ENCODE measurements at regions not wholly inside any gene's neighbourhood (a gene's known extent, or its start where the extent isn't known, plus 50 kb on each side); places are given as distances from the start of the nearest gene placed in this dataset.

DNA sequence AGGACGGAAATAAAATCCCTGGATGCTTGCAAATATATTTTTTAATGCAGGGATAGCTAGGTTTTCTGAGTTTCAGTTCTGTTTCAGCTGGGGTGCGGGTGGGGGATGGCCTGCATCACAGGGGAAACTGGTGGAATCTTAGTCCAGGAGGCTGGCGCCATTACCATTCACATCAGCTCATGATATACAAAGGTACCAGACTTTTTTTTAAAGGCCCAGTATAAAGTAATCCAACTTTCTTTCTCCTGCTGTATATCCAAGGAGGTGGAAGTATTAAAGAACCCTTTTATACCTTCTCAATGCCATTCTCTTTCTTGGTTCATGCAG, 343.8 kb downstream of the KCNRG start:
- H4K20me1 ChIP-seq (ENCODE audit: insufficient read depth, poor library complexity, severe bottlenecking) = no peaks in the 10 kb centered on the region
- H3K79me2 ChIP-seq = no peaks in the 10 kb centered on the region
- H3K27me3 ChIP-seq = no peaks in the 10 kb centered on the region
- no peak overlapping the region for H2AFZ ChIP-seq
- TF ChIP-seq EZH2phosphoT487 (IDR thresholded peaks at IDR 0.05; ENCODE audit: low read depth, severe bottlenecking, unreplicated experiment) (no peak), EZH2 (IDR thresholded peaks at IDR 0.05; ENCODE audit: borderline replicate concordance) (no peak)
- TF ChIP-seq, protein P1, sequence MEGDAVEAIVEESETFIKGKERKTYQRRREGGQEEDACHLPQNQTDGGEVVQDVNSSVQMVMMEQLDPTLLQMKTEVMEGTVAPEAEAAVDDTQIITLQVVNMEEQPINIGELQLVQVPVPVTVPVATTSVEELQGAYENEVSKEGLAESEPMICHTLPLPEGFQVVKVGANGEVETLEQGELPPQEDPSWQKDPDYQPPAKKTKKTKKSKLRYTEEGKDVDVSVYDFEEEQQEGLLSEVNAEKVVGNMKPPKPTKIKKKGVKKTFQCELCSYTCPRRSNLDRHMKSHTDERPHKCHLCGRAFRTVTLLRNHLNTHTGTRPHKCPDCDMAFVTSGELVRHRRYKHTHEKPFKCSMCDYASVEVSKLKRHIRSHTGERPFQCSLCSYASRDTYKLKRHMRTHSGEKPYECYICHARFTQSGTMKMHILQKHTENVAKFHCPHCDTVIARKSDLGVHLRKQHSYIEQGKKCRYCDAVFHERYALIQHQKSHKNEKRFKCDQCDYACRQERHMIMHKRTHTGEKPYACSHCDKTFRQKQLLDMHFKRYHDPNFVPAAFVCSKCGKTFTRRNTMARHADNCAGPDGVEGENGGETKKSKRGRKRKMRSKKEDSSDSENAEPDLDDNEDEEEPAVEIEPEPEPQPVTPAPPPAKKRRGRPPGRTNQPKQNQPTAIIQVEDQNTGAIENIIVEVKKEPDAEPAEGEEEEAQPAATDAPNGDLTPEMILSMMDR (IDR thresholded peaks at IDR 0.05; ENCODE audit: poor library complexity) = no peak
- no peak for DNase-seq (ENCODE audit: low spot score)
- no peak overlapping the region for H3K4me2 ChIP-seq
- no peaks in the 10 kb centered on the region for H3K9me3 ChIP-seq (ENCODE audit: low read depth)
- 95% methylated on average over 3 of the region's 3 CpGs for WGBS (ENCODE audit: low lambda C conversion rate, missing lambda C conversion rate)
- H3K36me3 ChIP-seq (replicated peaks; ENCODE audit: insufficient read depth, low read depth) = no peaks in the 10 kb centered on the region
- H3K4me1 ChIP-seq (ENCODE audit: insufficient read depth) = peaks cover 12% of the 10 kb centered on the region
- H3K27ac ChIP-seq = no peak overlapping the region
- H3K4me3 ChIP-seq = no peak overlapping the region
- H3K9me2 ChIP-seq (replicated peaks; ENCODE audit: insufficient read depth) = no peaks in the 10 kb centered on the region

DNA sequence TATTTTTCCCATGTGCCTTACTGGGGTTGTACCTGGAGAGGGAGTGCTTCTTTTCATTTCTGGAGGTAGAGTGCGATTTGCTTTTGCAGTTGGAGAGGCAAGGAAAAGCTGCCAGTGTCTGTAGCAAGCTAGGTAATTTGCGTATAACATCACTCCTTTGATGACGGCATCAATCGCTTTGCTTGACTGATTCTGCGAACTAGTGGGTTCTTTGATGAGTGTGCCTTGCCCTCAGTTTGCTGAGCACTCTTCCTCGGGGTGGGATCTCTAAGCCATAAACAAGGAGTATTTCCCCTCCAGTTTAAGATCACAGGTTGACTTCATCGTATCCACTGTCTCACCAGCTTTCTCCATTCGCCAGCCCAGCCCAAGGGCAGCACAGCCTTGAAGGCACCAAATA, 344.5 kb downstream of the KCNRG start:
- Histone ChIP-seq H3K4me3 (no peak overlapping the region), H3K79me2 (no peaks in the 10 kb centered on the region), H3K9me2 (replicated peaks; ENCODE audit: insufficient read depth) (no peaks in the 10 kb centered on the region)

DNA sequence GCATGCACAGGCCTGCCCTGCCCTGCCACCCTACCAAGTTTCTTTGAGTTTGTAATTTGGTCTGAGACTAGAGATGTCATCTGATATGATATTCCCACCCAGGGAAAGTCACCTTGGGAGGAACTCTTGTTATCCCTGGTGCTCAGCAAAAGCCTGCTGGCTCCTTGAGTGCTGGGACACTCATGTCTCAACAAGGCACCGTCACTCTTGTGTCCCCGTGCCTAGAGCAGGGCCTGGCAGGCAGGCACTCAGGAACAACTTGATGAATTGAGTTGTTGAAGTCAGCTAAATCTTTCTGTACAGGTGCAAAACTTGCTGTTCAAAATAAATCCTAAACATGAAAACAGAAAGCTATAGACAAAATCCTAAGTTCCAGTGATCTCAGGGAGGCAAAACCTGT, 345.4 kb downstream of the KCNRG start:
- 96% methylated on average over 2 of the region's 2 CpGs for WGBS (ENCODE audit: low lambda C conversion rate, missing lambda C conversion rate)
- no peak overlapping the region for H3K4me2 ChIP-seq

More for the DNA sequence above, 344.5 kb downstream of the KCNRG start:
- Histone ChIP-seq H3K4me1 (ENCODE audit: insufficient read depth) (peaks cover 12% of the 10 kb centered on the region), H3K4me2 (no peak overlapping the region), H3K27me3 (no peaks in the 10 kb centered on the region), H3K9me3 (ENCODE audit: low read depth) (no peaks in the 10 kb centered on the region), H4K20me1 (ENCODE audit: insufficient read depth, poor library complexity, severe bottlenecking) (no peaks in the 10 kb centered on the region), H3K36me3 (replicated peaks; ENCODE audit: insufficient read depth, low read depth) (no peaks in the 10 kb centered on the region), H2AFZ (no peak overlapping the region), H3K27ac (no peak overlapping the region)
- WGBS (ENCODE audit: low lambda C conversion rate, missing lambda C conversion rate) = 88% methylated on average over 8 of the region's 8 CpGs
- DNase-seq (ENCODE audit: low spot score) = no peak
- TF ChIP-seq EZH2phosphoT487 (IDR thresholded peaks at IDR 0.05; ENCODE audit: low read depth, severe bottlenecking, unreplicated experiment) (no peak), EZH2 (IDR thresholded peaks at IDR 0.05; ENCODE audit: borderline replicate concordance) (no peak)
- TF ChIP-seq, protein P1 (IDR thresholded peaks at IDR 0.05; ENCODE audit: poor library complexity) = no peak

More for the DNA sequence above, 345.4 kb downstream of the KCNRG start:
- no peaks in the 10 kb centered on the region for H3K79me2 ChIP-seq
- H3K4me1 ChIP-seq (ENCODE audit: insufficient read depth) = peaks cover 17% of the 10 kb centered on the region
- no peak overlapping the region for H2AFZ ChIP-seq
- H3K36me3 ChIP-seq (replicated peaks; ENCODE audit: insufficient read depth, low read depth) = no peaks in the 10 kb centered on the region
- H3K27ac ChIP-seq = no peak overlapping the region
- no peaks in the 10 kb centered on the region for H4K20me1 ChIP-seq (ENCODE audit: insufficient read depth, poor library complexity, severe bottlenecking)
- no peak overlapping the region for H3K4me3 ChIP-seq
- no peak for DNase-seq (ENCODE audit: low spot score)
- H3K9me2 ChIP-seq (replicated peaks; ENCODE audit: insufficient read depth) = no peaks in the 10 kb centered on the region
- no peaks in the 10 kb centered on the region for H3K27me3 ChIP-seq
- H3K9me3 ChIP-seq (ENCODE audit: low read depth) = no peaks in the 10 kb centered on the region
- no peak for TF ChIP-seq EZH2 (IDR thresholded peaks at IDR 0.05; ENCODE audit: borderline replicate concordance)
- TF ChIP-seq EZH2phosphoT487 (IDR thresholded peaks at IDR 0.05; ENCODE audit: low read depth, severe bottlenecking, unreplicated experiment) = no peak
- TF ChIP-seq, protein P1 (IDR thresholded peaks at IDR 0.05; ENCODE audit: poor library complexity) = no peak

All from hepatocyte (in vitro differentiated cells).